DMS 273 (cell line): ENCODE measurements at regions not wholly inside any gene's neighbourhood (a gene's known extent, or its start where the extent isn't known, plus 50 kb on each side); places are given as distances from the start of the nearest gene placed in this dataset.

Experiments used
- DNase-seq: peaks from one replicate; lab custom pipeline; 2025; ENCODE audit not compliant: unreplicated experiment; lab: John Stamatoyannopoulos, UW

DNA sequence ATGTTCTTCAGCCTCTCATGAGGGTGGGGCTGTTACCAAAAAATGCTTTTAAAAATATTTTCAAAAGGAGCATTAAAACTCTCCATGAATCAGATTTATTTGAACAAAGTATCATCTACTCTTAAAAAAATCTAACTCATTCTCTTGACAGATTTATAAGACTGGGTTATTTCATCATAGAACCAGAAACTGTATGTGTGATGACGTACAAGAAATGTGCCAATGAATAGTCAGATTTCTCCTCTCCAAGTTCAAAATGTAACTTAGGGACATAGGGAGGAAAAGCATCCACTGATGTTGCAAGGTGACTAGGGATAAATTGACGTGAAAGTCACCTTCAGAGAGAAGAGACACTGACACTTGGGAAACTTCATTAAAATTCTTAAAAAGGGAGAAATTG, 89.1 kb upstream of the CLNK start:
- DNase-seq, result no peak

DNA sequence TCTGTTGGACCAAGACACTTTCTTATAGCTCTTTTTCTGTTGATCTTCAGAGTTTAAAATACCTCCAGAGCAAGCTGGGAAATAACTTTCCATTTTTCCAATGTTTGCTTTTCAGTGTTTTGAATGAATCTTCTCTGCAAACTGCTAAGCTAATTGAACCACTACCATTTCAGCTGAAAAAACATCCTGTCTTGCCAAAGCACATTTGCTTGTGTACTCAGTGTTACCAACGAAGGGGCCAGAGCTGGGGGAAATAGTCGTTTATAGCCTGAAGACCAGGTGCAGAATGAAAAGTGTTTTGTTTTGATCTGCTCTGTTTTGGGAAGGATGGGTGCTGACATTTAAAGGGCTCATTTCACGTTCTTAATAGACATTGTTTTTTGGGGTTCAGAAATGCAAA, 88.4 kb upstream of the CLNK start:
- no peak for DNase-seq

DNA sequence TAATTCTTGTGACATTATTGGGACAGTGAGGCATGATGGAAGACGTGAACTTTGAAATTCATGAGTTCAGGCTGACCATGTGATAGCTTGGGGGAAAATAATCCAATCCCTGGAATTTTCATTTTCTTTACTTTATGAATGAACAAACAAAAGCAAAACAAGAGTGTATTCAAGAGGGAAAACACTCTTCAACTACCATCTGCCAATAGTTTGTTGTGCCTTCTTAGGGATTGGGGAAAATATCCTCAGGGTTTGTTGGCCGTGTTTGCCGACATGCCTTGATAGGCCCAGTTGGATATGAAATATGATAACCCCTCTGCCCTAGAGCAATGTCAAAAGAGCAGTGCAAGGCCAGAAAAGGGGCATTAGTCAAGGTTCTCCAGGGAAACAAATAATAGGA, 80.8 kb upstream of the CLNK start:
- DNase-seq, result no peak

DNA sequence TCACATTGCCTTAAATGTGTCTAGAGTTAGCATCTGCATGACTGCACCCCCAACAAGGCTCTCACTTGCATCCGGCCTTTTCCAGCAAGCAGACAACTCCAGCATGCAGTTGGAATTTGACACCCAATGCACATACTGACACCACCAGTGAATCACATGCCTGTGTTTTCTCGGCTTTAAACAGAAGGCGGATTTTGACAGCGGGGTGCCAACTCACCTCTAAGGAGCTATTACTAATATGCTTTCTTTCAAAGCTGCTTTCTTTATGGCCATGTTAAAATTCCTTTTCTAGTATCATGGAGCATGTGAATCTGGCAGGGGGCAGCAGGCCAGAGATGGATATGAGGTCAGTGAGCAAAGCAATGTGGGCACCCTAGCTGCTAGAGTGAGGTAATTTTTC, 78.0 kb upstream of the CLNK start:
- DNase-seq, result peak; percentile 85

DNA sequence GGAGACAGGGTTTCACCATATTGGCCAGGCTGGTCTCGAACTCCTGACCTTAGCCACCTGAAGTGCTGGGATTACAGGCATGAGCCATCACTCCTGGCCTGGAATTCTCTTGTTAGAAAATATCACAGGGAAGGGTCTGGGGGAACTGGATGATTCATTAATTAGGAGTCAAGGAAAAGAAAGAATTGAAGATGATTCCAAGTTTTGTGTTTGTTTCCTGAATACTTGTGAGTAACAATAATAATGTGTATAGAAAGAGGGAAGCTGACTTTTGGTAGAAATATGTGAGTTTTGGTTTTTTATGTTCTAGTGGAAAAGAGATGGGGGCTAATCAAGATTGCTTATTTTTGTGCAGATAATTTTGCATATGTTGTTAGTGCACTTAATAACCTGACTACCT, 77.3 kb upstream of the CLNK start:
- no peak for DNase-seq

DNA sequence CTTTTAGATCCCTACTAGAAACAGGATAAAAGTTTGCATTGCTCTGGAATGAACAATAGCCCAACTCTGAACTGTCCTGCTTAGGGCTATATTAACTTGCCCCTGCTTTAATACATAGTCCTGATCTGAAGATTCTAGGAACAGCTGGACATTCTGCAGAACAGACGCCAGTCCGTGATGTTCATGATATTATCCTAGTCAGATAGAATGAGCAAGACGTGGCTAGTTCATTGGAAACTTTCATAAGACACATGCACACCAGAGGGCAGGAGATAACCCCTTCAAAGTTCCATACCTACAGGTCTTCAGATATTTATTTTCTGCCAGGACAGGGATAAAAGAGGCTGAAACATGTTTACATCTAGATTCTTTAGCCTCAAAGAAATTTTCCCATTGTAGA, 75.5 kb upstream of the CLNK start:
- peak; percentile 54 for DNase-seq

DNA sequence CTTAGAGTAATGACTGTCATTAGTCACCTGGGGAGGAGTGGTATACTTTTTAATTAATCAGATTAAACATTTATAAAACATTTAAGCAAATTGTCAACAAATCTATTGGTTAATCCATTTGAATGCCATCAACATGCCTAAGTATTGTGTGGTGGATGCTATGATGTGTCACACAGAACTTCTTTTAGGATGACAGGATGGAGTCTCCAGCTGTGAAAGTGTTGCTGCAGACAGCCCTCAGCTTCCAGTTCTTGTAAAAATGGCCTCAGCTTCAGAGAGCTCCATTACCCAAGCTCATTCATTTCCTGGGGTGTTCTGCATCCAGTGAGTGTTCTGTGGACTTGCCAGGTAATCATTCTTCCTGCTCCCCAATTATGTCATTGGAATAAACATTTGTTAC, 74.3 kb upstream of the CLNK start:
- no peak for DNase-seq

DNA sequence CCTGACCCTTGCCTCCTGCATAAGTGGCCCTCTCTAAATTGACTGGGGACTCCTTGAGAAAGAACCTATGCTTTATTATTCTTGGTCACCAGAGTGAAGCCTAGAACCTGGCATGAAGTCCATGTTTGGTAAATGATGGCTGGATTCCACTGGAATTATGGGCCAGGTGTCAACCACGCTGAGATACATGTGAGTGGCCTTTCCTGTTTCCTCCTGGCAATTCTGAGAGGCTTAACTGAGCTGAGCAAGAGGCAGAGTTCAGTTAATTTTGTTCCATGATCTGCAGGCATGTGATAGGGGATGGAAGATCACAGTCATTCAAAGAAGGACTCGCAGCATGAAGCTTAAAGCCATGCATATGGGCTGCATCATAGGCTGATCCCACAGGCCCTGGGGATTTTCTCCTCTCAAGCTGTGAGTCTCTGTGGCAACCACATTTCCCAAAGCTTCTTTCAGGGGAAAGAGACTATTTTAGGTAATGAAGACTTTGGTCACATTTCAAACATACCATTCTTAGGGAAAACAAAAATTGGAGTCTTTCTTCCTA, 69.4 kb upstream of the CLNK start:
- no peak for DNase-seq

DNA sequence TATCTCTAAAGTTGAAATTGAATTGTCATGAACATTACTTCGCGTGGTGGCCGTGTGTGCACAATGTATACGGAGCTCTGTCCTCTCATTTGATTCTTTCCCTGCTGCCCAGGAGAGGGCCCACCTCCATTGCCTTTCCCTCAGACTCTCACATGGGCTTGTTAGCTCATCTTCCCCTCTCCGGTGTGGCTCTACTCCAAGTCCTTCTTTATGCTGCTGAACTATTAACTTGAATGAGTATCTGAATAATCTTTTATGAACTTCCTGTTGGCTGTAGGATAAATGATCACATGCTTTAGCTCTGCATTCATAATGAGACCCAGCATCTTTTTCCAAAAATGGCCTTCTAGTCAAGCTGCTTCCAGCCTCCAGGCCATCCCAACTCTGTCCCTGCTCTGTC, 68.8 kb upstream of the CLNK start:
- no peak for DNase-seq

DNA sequence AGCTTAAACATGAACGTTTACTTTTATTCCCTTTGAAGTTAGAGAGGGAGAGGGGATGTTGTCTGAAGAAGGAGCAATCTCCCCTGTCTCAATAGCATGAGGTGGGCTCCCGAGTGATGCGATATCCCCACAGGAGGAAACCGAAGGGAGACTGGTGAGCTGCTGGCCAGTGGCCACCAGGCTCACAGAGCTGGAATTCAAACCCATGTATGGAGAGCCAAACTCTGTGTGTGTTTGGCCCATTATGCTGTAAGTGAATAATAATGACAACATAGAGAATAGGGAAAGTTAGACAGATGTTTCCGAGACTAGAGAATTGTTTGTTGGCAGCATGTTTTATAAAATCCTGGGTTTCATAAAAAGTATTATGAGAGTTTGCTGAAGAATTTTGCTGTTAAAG, 66.1 kb upstream of the CLNK start:
- DNase-seq, result no peak

DNA sequence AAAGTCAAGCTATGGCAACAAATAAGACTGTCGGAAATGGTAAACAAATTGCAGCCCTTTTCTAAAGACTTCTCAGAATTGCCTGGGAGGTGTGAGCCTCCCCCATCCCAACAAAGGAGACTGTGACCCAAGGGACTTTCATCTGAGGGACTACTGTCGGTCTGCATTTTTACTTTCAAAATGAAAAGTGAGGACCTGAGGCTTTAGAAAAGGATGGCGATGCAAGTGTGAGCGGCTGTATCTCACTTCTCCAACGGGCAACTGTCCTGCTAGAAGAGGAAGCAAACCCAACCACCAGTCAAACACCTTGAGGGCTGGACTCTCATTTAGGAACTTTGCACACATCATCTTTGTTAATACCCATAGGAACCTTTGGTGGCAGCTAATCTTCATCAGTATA, 62.6 kb upstream of the CLNK start:
- no peak for DNase-seq

DNA sequence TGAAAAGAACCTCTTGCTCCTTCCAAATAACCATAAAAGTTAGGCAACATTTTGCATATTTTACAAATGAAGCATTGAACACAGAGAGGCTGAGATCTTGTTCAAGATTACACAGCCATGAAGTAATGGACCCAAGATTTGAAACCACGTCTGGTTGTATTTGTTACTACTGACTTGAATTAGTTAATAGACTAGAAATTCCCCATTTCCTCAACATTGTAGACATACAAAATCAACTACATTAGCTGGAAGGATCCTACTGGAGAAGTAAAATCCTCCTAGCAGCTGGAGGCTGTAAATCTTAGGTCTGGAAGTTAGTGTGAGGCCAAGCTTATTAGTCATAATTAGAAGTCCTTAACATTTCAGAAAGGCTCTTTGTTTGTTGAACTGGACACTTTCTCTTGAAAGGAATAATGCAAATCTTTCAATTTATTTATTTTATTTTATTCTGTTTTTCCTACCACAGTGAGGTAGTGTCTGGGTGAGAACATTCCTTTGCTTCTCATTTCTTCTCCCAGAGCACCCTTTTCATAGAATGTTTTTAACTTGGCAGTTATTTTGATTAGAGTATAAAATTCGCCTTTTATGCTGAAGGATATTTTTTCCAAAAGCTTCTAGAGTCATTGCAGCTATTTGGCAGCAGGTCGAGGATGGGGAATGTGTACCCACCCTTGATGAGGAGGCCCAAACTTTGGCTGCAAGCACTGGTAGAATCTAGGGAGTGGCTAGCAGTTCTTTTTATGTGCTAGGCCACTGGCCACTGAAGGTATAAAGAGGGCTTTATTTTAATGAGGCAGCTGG, 62.0 kb upstream of the CLNK start:
- no peak for DNase-seq

DNA sequence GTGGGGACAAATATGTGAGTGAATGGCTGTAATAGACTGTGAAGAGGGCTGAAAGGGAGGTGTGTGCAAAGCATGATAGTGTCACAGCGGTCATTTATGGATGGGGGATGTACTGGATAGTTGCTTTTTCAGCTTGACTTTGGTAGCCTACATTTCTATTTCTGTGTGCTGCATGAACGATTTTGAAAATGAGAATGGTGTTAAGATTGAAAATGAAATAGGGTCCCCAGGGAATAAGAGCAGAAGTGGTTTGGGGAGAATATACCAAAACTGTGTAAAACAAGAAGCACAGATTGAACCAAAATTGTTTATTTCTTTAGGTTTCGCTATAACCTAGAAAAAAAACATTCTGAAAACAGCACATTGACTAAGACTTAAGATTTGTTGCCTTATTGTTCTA, 58.8 kb upstream of the CLNK start:
- no peak for DNase-seq

DNA sequence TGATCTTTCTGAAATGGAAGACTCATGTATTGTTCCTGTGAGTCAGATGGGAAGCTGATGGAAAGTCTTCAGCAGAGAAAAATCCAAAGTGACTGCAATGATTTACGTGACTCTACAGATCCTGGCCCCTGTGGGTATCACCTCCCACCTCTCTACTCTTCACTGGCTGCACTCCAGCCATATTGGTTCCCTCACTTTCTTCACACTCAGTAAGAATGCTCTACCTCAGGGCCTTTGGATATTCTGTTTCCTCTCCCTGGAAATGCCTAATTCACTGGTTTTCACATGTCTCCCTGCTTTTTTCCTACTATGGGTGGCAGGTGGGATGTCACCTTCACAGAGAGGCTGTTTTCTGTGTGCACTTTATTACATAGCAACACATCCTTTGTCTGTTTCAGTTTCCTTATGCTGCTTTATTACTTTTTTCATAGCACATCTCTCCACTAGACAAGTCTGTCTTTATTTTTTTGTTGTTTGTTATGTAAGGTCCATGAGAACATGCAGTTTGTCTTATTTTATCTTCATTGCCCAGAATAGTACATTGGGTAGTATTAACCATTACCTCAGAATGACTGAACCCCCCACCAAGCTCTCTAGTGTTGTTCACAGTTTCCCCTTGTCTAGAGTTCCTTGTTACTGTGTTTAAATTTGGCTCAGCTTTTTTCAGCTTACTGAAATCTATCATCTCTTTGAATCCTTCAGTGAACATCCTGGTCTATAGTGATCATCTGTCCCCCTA, 57.6 kb upstream of the CLNK start:
- DNase-seq, result no peak

DNA sequence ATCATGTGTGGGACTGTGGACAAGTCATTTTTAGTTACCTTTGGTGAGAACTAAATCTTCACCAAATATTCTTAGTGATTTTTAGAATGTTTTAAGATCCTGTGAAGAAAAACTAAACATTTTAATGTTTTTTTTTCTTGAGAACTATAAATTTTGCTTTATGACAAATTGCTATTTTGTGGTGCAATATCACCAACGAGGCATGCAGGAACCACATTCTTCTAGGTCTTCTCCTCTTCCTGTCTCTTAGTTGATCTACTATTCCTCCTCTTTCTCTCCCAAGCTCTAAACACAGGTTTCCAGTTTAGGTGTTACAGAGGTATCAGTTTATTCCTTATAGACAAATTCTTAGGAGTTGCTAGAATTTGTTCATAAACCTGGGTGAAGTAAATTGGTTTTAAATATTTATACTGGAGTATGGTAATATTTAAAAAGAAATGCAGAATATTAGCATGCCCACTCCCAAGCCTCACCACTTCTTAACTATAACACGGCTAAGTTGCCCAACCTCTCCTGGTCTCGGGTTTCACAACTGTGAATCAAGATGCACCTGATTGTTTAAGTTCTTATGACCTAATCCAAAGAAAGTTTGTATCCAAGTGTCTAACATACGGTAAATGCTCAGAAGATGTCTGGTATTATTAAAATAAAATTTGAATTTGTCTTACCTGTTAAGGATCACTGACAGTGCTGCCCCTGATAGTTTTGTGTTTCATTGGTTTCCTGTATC, 56.5 kb upstream of the CLNK start:
- DNase-seq, result no peak

DNA sequence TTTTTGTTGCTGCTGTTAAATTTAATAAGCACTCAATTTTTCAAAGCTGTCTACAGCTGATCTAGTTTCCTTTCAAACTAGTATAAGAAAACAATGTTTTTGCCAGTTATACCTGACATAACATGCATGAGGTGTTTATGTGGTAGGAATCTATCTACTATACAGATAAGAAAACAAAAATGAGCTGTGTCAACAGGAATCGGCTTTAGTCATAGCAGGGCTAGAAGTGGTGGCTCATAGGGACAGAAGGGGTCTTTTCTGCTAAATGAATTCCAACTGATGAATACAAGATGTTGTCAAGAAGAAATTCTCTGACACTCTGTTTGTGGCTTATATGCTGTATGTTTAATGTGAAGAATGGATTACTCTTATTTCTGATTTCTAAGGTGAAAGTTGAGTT, 55.7 kb upstream of the CLNK start:
- no peak for DNase-seq

DNA sequence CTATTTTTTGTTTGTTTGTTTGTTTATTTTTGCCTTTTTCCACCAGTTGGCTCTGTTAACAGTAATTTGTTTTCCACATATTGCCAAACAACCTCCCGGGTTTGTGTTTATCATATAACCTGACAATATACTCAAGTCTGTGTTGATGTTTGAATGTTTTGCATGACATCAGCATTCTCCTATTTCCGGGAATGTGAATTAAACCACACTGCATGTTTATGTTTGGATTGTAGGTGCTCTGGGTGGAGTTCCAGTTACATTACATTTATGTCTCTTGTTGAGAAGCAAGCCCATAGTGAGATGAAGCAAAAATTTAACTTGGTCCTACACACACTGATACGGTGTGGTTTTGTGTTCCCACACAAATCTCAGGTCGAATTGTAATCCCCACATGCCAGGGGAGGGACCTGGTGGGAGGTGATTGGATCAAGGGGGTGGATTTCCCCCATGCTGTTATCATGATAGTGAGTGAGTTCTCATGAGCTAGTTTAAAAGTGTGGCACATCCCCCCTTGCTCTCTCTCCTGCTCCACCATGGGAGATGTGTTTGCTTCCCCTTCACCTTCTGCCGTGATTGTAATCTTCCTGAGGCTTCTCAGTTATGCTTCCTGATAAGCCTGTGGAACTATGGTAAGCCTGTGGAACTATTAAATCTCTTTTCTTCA, 54.4 kb upstream of the CLNK start:
- no peak for DNase-seq

DNA sequence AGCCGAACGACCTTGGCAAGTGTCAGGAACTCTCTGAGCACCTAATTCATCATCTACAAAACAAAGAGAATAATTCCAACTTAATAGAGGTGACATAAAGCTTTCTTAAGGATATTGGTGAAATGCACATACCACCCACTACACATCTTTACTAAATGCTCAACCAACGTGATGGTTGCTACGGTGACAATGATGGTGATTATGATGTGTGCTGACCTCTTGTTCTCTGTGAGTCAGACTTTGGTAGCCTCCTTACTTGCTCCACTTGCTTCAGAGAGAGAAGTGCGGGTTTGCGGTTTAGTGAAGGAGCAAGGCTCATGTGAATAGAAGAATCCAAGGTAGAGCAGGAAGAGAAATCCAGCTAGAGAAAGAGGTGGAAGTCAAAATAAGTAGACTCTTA, 52.8 kb upstream of the CLNK start:
- DNase-seq, result peak; percentile 15

DNA sequence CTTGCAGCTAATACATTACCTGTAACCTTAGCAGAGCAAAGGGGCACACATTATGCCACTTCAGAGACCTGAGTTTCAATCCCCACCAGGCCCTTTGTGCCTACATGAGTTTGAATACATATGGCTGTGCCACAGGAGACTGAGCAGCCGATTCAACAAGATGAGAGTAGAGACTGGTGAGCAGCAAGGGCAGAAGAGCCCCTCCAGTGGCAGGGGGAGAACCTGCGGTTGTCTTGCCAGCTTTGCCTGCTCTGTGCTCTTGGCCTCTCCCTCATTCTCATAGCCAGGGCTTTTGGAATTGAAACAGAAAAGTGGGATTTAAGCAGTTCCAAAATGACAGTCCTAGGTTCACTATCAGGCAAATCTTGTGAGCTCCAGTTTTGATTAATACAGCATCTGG, 52.3 kb upstream of the CLNK start:
- no peak for DNase-seq

DNA sequence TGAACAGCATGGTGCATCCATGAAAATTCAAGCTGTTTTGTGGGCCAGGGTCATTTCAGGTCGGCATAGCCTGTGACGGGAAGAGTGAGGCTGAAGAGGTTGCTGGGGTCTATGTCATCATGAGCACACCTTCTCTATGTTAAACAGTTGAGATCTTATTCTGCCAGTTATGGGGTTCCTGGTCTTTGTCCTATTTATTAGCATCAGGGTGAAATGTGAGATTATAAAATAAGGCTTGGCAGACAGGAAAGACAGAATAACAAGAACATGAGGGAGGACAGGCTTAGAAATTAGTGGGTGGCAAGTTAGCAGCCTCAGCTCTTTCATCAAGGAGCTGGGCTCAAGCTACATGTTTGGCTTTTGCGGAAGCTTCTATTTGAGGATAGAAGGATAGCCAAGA, 51.7 kb upstream of the CLNK start:
- DNase-seq, result no peak

DNA sequence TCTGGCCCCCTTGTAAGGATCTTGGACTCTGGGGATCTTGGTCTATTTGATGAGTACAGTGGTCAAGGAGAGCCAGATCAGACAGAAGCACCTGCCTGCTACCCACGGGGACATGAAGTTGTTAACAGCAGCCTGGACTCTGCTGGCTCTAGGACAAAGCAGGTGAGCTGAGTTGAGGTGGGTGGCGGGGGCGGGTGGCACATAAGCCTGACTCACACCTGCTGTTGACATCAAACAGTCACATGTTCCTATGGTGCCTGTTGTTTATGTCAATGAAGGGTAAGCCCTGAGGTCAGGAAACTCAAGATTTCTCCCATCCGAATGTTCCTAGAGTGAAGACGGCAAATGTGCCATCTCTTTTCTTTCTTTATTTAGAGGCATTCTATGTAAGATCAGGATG, 50.1 kb upstream of the CLNK start:
- DNase-seq, result no peak
